Liver (tissue), 3 donors: ENCODE measurements at regions not wholly inside any gene's neighbourhood (a gene's known extent, or its start where the extent isn't known, plus 50 kb on each side); places are given as distances from the start of the nearest gene placed in this dataset.

Experiments
- ATF3 ChIP-seq: IDR thresholded peaks from 2 replicates; pipeline ENCODE4 v1.6.1; 2016; ENCODE audit warnings: antibody characterized with exemption
- CTCF ChIP-seq: fragments of 150-350 bp; IDR thresholded peaks from 2 replicates; pipeline ENCODE4 v1.5.1; 2017; ENCODE audit warnings: improper control_type of control experiment, low read depth, low read length; ENCODE audit not compliant: missing input control
- GABPA ChIP-seq, 2 donors: IDR thresholded peaks in 1 of 2; conservative IDR thresholded peaks in 1 of 2; 2 replicates each; pipeline ENCODE4 v1.6.1; 2016; ENCODE audit warnings: antibody characterized with exemption in 2 of 2, mild to moderate bottlenecking in 1 of 2, moderate library complexity in 1 of 2
- HNF4G ChIP-seq: IDR thresholded peaks from 2 replicates; pipeline ENCODE4 v1.6.1; 2016; ENCODE audit warnings: antibody characterized with exemption
- JUND ChIP-seq, 2 donors: IDR thresholded peaks; 2 replicates each; pipeline ENCODE4 v1.6.1; 2016; ENCODE audit warnings: antibody characterized with exemption in 2 of 2
- RAD21 ChIP-seq, 2 donors: IDR thresholded peaks; 2 replicates each; pipeline ENCODE4 v1.6.1; 2016; ENCODE audit warnings: antibody characterized with exemption in 2 of 2, mild to moderate bottlenecking in 2 of 2
- RXRA ChIP-seq, 2 donors: IDR thresholded peaks; 2 replicates each; pipeline ENCODE4 v1.6.1; 2017 to 2018; ENCODE audit warnings: antibody characterized with exemption in 2 of 2, mild to moderate bottlenecking in 1 of 2
- YY1 ChIP-seq: IDR thresholded peaks from 2 replicates; pipeline ENCODE4 v1.6.1; 2016; ENCODE audit warnings: antibody characterized with exemption, mild to moderate bottlenecking
- donor health status: healthy.
- donor health status: healthy.

- TF ChIP-seq JUND (IDR thresholded peaks at IDR 0.05) (no peak), CTCF (no peak), RAD21 (IDR thresholded peaks at IDR 0.05) (no peak), YY1 (no peak), RXRA (IDR thresholded peaks at IDR 0.05) (no peak), HNF4G (no peak), ATF3 (no peak), GABPA (IDR thresholded peaks at IDR 0.05 in 1 of 2, conservative IDR thresholded peaks at IDR 0.05 in 1 of 2) (no peak)
These were observed 100.9 kb upstream of the ST6GALNAC5 start for GRCh38 chr1:76766381-76766780.
